IPS-15b (cell line): ENCODE measurements at regions not wholly inside any gene's neighbourhood (a gene's known extent, or its start where the extent isn't known, plus 50 kb on each side); places are given as distances from the start of the nearest gene placed in this dataset.

Source experiments
- H3K27me3 ChIP-seq: one replicate; pipeline ENCODE4 v1.6.1; 2013; ENCODE audit warnings: low read length; ENCODE audit not compliant: control insufficient read depth, insufficient read depth
- H3K36me3 ChIP-seq: one replicate; pipeline ENCODE4 v1.6.1; 2013; ENCODE audit warnings: low read length; ENCODE audit not compliant: control insufficient read depth, insufficient read depth
- H3K4me1 ChIP-seq: one replicate; pipeline ENCODE4 v1.6.1; 2013; ENCODE audit warnings: mild to moderate bottlenecking, low read length; ENCODE audit not compliant: control insufficient read depth, insufficient read depth
- H3K4me3 ChIP-seq: one replicate; pipeline ENCODE4 v1.5.1; 2013; ENCODE audit warnings: low read depth, low read length
- H3K9ac ChIP-seq: one replicate; pipeline ENCODE4 v1.6.1; 2013; ENCODE audit warnings: low read depth, mild to moderate bottlenecking, low read length
- H3K9me3 ChIP-seq: one replicate; pipeline ENCODE4 v1.6.1; 2013; ENCODE audit warnings: mild to moderate bottlenecking, low read length; ENCODE audit not compliant: control insufficient read depth, insufficient read depth

DNA sequence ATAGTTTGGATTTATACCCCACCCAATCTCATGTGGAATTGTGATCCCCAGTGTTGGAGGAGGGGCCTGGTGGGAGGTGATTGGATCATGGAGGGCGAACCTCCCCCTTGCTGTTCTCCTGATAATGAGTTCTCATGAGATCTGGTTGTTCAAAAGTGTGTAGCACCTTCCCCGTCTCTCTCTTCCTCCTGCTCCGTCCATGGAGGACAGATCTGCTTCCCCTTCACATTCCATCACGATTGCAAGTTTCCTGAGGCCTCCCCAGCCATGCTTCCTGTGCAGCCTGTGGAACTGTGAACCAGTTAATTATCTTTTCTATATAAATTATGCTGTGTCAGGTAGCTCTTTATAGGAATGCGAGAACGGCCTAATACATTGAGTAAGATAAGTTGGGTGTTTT, 518.8 kb upstream of the LCORL start:
- no peaks in the 10 kb centered on the region for H3K9me3 ChIP-seq
- H3K9ac ChIP-seq = no peak overlapping the region
- H3K4me3 ChIP-seq = no peak overlapping the region
- H3K27me3 ChIP-seq = no peaks in the 10 kb centered on the region
- H3K4me1 ChIP-seq = no peaks in the 10 kb centered on the region
- no peaks in the 10 kb centered on the region for H3K36me3 ChIP-seq

DNA sequence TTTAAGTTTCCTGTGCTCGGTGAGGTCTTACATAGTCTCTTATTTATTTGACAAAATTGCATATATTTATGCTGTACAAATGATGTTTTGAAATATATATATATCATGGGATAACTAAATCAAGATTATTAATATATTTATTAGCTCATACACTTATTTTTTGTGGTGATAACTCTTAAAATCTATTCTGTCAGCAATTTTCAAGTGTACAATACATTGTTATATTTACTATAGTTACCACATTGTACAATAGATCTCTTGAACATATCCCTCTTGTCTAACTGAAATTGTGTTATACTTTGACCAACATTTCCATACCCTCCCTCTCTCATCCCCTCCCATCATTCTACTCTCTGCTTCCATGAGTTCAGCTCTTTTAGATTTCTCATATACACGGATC, 516.6 kb upstream of the LCORL start:
- no peak overlapping the region for H3K9ac ChIP-seq
- H3K4me3 ChIP-seq = no peak overlapping the region
- no peaks in the 10 kb centered on the region for H3K36me3 ChIP-seq
- H3K9me3 ChIP-seq = no peaks in the 10 kb centered on the region
- H3K27me3 ChIP-seq = no peaks in the 10 kb centered on the region
- no peaks in the 10 kb centered on the region for H3K4me1 ChIP-seq

DNA sequence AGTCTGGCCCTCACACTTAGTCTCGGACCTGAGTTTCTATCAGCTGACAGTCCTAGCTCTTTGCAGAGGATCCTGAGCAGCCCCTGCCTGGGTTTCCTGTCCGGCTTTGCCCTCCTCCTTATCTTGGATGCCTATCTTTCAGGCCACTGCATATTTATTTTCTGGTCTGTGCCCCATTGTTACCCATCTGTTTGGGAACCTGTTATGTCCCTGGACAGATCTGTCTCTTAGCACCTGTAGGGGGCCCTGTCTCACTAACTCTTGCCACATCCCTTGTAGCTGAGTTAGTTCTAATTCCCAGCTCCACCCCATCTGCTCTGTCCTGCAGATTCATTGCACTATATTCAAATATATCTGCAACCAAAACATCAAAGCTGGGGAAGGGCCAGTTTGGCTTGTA, 514.9 kb upstream of the LCORL start:
- H3K9ac ChIP-seq = no peak overlapping the region
- H3K36me3 ChIP-seq = no peaks in the 10 kb centered on the region
- no peak overlapping the region for H3K4me3 ChIP-seq
- H3K4me1 ChIP-seq = no peaks in the 10 kb centered on the region
- H3K9me3 ChIP-seq = no peaks in the 10 kb centered on the region
- no peaks in the 10 kb centered on the region for H3K27me3 ChIP-seq

DNA sequence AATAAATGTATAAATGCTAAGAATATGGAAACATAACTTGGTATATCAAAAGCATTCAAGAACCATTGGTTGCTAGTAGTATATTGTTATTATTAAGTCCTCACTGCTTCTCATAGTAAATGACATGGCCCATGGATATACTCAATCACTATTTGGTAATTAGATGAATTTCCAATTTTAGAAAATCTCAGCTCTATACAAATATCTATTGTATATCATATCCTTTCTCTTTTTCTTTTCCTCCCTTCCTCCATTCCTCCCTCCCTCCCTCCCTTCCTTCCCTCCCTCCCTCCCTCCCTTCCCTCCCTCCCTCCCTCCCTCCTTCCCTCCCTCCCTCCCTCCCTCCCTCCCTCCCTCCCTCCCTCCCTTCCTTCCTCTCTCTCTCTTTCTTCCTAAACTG, 514.4 kb upstream of the LCORL start:
- H3K4me3 ChIP-seq = no peak overlapping the region
- H3K4me1 ChIP-seq = no peaks in the 10 kb centered on the region
- H3K9me3 ChIP-seq = no peaks in the 10 kb centered on the region
- H3K36me3 ChIP-seq = no peaks in the 10 kb centered on the region
- no peaks in the 10 kb centered on the region for H3K27me3 ChIP-seq
- no peak overlapping the region for H3K9ac ChIP-seq

DNA sequence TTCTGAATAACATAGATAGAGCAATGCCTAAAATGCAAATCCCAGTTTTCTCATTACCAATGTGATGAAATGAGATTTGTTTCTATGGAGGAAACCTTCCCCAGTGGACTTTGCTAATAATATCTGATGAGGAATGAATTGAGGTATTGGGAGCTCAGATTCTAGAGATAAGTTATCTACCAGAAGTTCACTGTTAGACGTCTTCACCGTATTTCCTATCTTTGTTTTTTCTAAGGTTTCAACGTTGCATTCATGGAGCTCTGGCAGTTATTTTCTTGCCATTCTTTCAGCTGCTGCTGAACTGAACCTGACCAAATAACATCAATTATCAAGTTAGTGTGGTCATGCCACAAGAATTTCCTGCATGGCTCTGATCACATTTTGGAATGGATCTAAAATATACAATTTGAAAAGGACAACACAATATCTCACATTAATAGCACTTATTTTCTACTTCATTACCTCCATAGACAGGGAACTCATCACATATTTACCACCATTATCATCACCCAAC, 511.8 kb upstream of the LCORL start:
- Histone ChIP-seq H3K27me3 (no peaks in the 10 kb centered on the region), H3K9ac (no peak overlapping the region), H3K4me1 (no peaks in the 10 kb centered on the region), H3K9me3 (no peaks in the 10 kb centered on the region), H3K36me3 (no peaks in the 10 kb centered on the region), H3K4me3 (no peak overlapping the region)

DNA sequence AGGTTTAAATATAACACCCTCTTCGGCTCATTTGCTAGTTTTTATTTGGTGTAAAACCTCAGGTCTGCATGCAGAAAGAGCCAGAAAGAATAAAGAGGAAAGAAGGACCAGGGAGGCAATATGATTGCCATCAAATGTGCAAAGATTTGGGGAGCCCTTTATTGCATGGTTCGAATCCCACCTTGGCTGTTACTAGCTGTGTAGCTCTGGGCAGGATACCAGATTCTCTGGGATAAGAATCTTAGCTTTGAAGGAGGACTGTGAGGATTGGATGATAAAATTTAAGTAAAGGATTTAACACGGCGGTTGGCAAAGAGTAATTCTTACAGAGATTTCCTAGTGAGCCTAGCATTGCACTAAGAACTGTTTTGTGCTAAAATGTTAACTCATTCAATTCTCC, 510.2 kb upstream of the LCORL start:
- Histone ChIP-seq H3K27me3 (no peaks in the 10 kb centered on the region), H3K9me3 (no peaks in the 10 kb centered on the region), H3K9ac (no peak overlapping the region), H3K36me3 (no peaks in the 10 kb centered on the region), H3K4me3 (no peak overlapping the region), H3K4me1 (no peaks in the 10 kb centered on the region)

DNA sequence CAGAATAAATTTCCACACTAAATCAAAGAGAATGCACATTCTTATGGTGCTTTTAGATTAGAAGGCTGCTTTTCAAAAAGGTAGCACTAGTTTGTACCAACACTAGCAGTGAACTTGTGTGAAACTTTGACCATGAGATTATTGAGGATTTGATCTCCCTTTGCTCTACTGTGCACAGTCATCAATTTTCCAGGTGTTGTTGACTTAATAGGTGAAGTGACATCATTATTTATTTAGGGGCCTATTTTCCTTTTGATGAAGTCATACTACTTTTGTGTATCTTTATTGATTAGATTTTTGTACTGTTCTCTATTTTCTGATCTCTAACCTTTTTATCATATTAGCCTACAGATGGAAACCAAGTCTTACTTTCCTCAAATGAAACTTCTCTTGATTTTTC, 507.9 kb upstream of the LCORL start:
- Histone ChIP-seq H3K4me1 (no peaks in the 10 kb centered on the region), H3K9me3 (no peaks in the 10 kb centered on the region), H3K9ac (no peak overlapping the region), H3K27me3 (no peaks in the 10 kb centered on the region), H3K36me3 (no peaks in the 10 kb centered on the region), H3K4me3 (no peak overlapping the region)

DNA sequence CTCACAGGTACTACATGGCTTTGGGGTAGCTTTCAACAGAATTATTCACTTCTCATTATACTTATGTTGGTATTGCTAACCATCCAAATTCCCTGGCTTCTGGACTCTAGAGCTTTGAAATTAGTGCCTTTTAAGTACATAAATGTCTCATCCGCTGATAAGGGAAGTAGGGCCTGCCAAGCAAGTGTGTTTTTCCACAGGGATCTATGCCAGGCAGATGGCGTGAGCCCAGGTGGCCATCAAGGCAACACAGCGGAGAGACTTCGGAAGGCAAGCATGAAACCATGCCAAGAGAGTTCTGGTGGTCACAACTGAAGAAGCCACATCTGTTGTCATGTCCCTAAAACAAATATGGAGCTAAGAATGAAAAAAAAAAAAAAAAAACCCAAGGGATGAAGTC, 503.1 kb upstream of the LCORL start:
- no peaks in the 10 kb centered on the region for H3K4me1 ChIP-seq
- no peaks in the 10 kb centered on the region for H3K9me3 ChIP-seq
- no peak overlapping the region for H3K9ac ChIP-seq
- no peaks in the 10 kb centered on the region for H3K36me3 ChIP-seq
- H3K27me3 ChIP-seq = no peaks in the 10 kb centered on the region
- no peak overlapping the region for H3K4me3 ChIP-seq

DNA sequence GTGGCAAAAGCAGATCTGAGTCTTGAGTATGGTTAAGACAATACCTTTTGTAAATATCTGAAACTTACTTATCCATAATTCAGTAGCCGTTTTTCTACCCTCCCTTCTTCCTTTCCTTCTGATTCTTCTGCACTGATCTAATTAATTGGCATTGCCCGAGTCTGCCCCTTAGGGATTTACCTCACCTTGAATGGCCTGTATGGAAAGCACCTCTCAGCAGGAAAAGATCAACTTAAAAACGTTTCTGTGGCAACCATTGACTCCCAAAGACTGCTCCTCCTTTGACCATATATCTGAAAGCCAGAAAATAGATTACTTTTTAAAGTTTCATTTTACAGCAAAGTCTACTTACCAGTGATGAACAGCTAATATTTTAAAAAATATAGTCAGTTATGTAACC, 496.5 kb upstream of the LCORL start:
- Histone ChIP-seq H3K9me3 (no peaks in the 10 kb centered on the region), H3K4me3 (no peak overlapping the region)

DNA sequence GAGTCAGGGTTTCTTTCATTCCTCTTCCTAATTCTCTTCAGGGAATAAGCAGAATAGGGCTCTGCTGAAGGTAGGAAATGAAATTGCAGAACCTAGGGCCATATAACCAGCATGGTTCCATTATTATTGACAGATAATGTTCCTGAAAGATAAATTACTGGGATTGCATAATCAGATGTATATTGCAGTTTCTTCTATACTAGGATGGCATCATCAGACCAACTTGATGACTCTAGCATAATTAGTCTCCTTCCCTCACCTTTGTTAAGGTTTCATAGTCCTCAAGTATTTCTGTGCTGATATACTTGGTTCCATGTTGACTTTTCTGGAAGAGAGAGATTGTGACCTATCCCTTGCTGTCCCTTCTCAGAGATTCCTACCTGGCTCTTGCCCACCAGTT, 492.3 kb upstream of the LCORL start:
- Histone ChIP-seq H3K4me3 (no peak overlapping the region), H3K9me3 (no peaks in the 10 kb centered on the region), H3K4me1 (peaks cover 2% of the 10 kb centered on the region), H3K27me3 (peaks cover 21% of the 10 kb centered on the region), H3K36me3 (no peaks in the 10 kb centered on the region), H3K9ac (no peak overlapping the region)

More for the DNA sequence above, 496.5 kb upstream of the LCORL start:
- H3K27me3 ChIP-seq = peaks cover 22% of the 10 kb centered on the region
- H3K36me3 ChIP-seq = no peaks in the 10 kb centered on the region
- peaks cover 2% of the 10 kb centered on the region for H3K4me1 ChIP-seq
- H3K9ac ChIP-seq = no peak overlapping the region

DNA sequence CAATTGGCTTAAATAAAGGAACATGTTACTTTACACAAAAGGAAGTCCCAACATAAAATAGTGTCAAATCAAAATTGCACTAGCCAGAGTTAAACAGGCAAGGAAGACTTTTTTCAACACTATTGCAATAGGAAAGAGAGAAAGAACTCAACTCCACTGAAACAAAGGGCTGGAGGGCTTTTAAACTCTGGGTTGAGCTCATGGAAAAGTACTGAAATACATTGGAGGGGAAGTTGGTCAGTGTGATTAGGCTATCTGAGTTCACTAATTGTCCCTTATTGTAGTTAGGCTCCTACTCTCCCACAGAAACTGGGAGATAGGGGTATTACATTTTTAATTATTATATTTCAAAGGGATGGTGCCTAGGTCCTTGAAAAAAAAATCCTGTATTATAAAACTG, 491.2 kb upstream of the LCORL start:
- Histone ChIP-seq H3K4me1 (no peaks in the 10 kb centered on the region), H3K4me3 (no peak overlapping the region), H3K27me3 (peaks cover 13% of the 10 kb centered on the region), H3K9ac (no peak overlapping the region), H3K9me3 (no peaks in the 10 kb centered on the region), H3K36me3 (no peaks in the 10 kb centered on the region)

DNA sequence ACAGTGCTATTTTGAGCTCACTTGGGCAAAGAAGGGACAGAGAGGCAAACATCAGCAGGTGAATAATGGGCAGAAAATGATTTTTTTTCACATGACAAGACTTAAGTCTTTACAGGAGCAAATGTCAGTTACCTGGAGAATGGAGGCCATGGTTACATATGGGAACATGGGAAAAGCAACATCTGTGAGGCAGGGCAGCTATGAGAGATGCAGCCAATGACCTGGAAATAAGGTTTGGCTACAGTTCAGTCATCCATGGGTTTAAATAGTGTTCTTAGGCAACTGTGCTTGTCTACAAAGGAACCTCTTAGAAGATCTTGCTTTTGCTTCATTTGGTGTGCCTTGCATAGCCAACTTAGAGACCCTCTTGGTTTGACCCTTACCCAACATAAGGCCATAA, 490.2 kb upstream of the LCORL start:
- no peaks in the 10 kb centered on the region for H3K36me3 ChIP-seq
- H3K9me3 ChIP-seq = no peaks in the 10 kb centered on the region
- no peak overlapping the region for H3K4me3 ChIP-seq
- H3K9ac ChIP-seq = no peak overlapping the region
- H3K27me3 ChIP-seq = peaks cover 3% of the 10 kb centered on the region
- H3K4me1 ChIP-seq = no peaks in the 10 kb centered on the region

DNA sequence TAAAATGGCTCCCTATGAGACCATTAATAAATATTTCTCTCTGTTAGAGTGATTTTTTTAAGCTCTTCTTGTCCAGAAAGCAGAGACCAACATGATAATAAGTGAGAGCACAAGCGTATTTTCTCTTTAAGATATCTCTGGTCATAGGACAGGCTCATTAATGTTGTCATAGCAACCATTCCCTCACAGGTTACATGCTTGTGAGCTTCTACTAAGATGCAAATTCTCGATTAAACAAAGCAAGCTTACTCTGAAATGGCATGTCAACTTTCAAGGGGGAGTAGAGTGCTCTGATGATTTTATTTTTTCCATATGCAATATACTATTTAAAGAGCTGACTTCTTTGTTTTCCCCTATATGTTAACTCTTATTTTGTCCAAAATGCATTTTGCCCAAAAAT, 487.2 kb upstream of the LCORL start:
- Histone ChIP-seq H3K36me3 (no peaks in the 10 kb centered on the region), H3K9ac (no peak overlapping the region), H3K9me3 (no peaks in the 10 kb centered on the region), H3K4me1 (no peaks in the 10 kb centered on the region), H3K4me3 (no peak overlapping the region), H3K27me3 (no peaks in the 10 kb centered on the region)
